Fibroblast of lung (primary cell): ENCODE measurements at regions not wholly inside any gene's neighbourhood (a gene's known extent, or its start where the extent isn't known, plus 50 kb on each side); places are given as distances from the start of the nearest gene placed in this dataset.

Experiments
- DNase-seq, 2 donors: peaks; one replicate each; pipeline versions ENCODE4 v3.0.0 to v3.0.0-alpha.2; 2010; ENCODE audit warnings: low read depth in 2 of 2
- H2AFZ ChIP-seq: 2 replicates; pipeline ENCODE4 v1.5.1; 2012; ENCODE audit warnings: low read length, control low read depth, inconsistent platforms
- H3K27ac ChIP-seq: 2 replicates; pipeline ENCODE4 v1.5.1; 2011; ENCODE audit warnings: low read length, control low read depth; ENCODE audit not compliant: insufficient read depth
- H3K27me3 ChIP-seq: 2 replicates; pipeline ENCODE4 v1.5.1; 2011; ENCODE audit warnings: mild to moderate bottlenecking, low read length; ENCODE audit not compliant: control insufficient read depth, insufficient read depth
- H3K36me3 ChIP-seq: 2 replicates; pipeline ENCODE4 v1.5.1; 2011; ENCODE audit warnings: low read length; ENCODE audit not compliant: control insufficient read depth, insufficient read depth
- H3K4me1 ChIP-seq: 2 replicates; pipeline ENCODE4 v1.5.1; 2011; ENCODE audit warnings: low read length; ENCODE audit not compliant: control insufficient read depth, insufficient read depth; ENCODE audit errors: extremely low read depth
- H3K4me2 ChIP-seq: 2 replicates; pipeline ENCODE4 v1.5.1; 2011; ENCODE audit warnings: low read length, control low read depth; ENCODE audit not compliant: insufficient read depth; ENCODE audit errors: extremely low read depth
- H3K4me3 ChIP-seq, 4 experiments: fragments of 200-600 bp in 1 of 4; sonication (generic) in 1 of 4; replicated peaks in 1 of 4; 2 replicates each; pipeline ENCODE4 v1.5.1; 2011 to 2016; ENCODE audit warnings: low read length in 4 of 4, low read depth in 3 of 4, mild to moderate bottlenecking in 3 of 4, control low read depth in 2 of 4, inconsistent platforms in 1 of 4, mixed read lengths in 1 of 4; ENCODE audit not compliant: insufficient read depth in 1 of 4; ENCODE audit errors: control extremely low read depth in 1 of 4
- H3K79me2 ChIP-seq: 2 replicates; pipeline ENCODE4 v1.5.1; 2012; ENCODE audit warnings: mild to moderate bottlenecking, low read length, inconsistent platforms; ENCODE audit not compliant: control insufficient read depth, insufficient read depth
- H3K9ac ChIP-seq: 2 replicates; pipeline ENCODE4 v1.5.1; 2011; ENCODE audit warnings: mild to moderate bottlenecking, low read length, control low read depth; ENCODE audit not compliant: insufficient read depth
- H3K9me3 ChIP-seq: 2 replicates; pipeline ENCODE4 v1.5.1; 2012; ENCODE audit warnings: low read depth, low read length; ENCODE audit not compliant: control insufficient read depth, insufficient read depth
- H4K20me1 ChIP-seq: 2 replicates; pipeline ENCODE4 v1.5.1; 2011; ENCODE audit warnings: low read length; ENCODE audit not compliant: control insufficient read depth, insufficient read depth; ENCODE audit errors: extremely low read depth
- EZH2 ChIP-seq: IDR thresholded peaks from 2 replicates; pipeline ENCODE4 v1.5.1; 2012; ENCODE audit warnings: low read length, control low read depth, mild to moderate bottlenecking; ENCODE audit errors: missing control alignments
- TF ChIP-seq, protein P1 (sequence below), 2 donors: IDR thresholded peaks in 1 of 2; conservative IDR thresholded peaks in 1 of 2; 1 replicate in 1 of 2; 2 replicates in 1 of 2; pipeline ENCODE4 v1.5.1; 2011 to 2012; ENCODE audit warnings: low read length in 2 of 2, control low read depth in 1 of 2, inconsistent platforms in 1 of 2, low read depth in 1 of 2, mild to moderate bottlenecking in 1 of 2

DNA sequence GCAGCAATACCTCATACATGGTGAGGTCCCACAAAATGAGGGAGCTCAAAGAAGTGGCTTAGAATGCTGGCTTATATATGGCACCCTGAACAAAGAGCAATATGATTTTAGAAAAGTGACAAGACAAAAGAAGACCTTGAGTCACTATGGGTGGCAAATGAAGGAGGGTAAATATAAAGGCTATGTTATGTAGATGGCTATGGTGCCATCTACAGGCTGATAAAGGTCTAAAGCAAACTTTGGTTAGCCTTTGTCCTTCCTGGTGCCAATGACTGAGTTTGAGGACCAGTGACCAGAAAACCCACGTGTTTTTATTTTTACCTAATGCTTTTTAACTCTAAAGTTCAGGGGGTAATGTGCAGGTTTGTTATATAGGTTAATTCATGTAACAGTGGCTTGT is 151.8 kb downstream of the CCNG2 start:
- H3K27me3 ChIP-seq, result no peaks in the 10 kb centered on the region
- H3K4me1 ChIP-seq, result no peaks in the 10 kb centered on the region
- H3K9ac ChIP-seq, result no peak overlapping the region
- H3K4me3 ChIP-seq, result no peak overlapping the region
- no peak overlapping the region for H3K4me2 ChIP-seq
- no peaks in the 10 kb centered on the region for H3K36me3 ChIP-seq
- H4K20me1 ChIP-seq, result no peaks in the 10 kb centered on the region
- peak; percentile 16 to 29 for DNase-seq
- no peaks in the 10 kb centered on the region for H3K79me2 ChIP-seq
- TF ChIP-seq, protein P1, sequence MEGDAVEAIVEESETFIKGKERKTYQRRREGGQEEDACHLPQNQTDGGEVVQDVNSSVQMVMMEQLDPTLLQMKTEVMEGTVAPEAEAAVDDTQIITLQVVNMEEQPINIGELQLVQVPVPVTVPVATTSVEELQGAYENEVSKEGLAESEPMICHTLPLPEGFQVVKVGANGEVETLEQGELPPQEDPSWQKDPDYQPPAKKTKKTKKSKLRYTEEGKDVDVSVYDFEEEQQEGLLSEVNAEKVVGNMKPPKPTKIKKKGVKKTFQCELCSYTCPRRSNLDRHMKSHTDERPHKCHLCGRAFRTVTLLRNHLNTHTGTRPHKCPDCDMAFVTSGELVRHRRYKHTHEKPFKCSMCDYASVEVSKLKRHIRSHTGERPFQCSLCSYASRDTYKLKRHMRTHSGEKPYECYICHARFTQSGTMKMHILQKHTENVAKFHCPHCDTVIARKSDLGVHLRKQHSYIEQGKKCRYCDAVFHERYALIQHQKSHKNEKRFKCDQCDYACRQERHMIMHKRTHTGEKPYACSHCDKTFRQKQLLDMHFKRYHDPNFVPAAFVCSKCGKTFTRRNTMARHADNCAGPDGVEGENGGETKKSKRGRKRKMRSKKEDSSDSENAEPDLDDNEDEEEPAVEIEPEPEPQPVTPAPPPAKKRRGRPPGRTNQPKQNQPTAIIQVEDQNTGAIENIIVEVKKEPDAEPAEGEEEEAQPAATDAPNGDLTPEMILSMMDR (conservative IDR thresholded peaks at IDR 0.05 in 1 of 2, IDR thresholded peaks at IDR 0.05 in 1 of 2; ENCODE audit: low read depth in 1 of 2, low read length in 2 of 2), result peak; percentile 35 to 41
- TF ChIP-seq EZH2, result no peak
- no peak overlapping the region for H2AFZ ChIP-seq
- no peak overlapping the region for H3K27ac ChIP-seq
- no peaks in the 10 kb centered on the region for H3K9me3 ChIP-seq

DNA sequence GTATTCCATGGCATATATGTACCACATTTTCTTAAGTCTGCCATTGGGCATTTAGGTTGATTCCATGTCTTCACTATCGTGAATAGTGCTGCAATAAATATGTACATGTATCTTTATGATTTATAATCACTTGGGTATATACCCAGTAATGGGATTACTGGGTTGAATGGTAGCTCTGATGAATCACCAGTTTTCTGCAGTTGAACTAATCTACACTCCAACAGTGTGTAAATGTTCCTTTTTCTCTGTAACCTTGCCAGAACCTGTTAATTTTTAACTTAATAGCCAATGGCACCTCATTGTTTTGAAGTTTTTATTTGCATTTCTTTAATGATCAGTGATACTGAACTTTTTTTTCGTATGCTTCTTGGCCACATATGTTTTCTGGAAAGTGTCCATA is 152.5 kb downstream of the CCNG2 start:
- Histone ChIP-seq H3K4me1 (no peaks in the 10 kb centered on the region), H4K20me1 (no peaks in the 10 kb centered on the region), H3K9me3 (no peaks in the 10 kb centered on the region), H2AFZ (no peak overlapping the region), H3K79me2 (no peaks in the 10 kb centered on the region), H3K27ac (no peak overlapping the region), H3K36me3 (no peaks in the 10 kb centered on the region), H3K9ac (no peak overlapping the region), H3K4me2 (no peak overlapping the region), H3K27me3 (no peaks in the 10 kb centered on the region), H3K4me3 (no peak overlapping the region)
- no peak for TF ChIP-seq EZH2
- TF ChIP-seq, protein P1 (conservative IDR thresholded peaks at IDR 0.05 in 1 of 2, IDR thresholded peaks at IDR 0.05 in 1 of 2; ENCODE audit: low read depth in 1 of 2, low read length in 2 of 2), result no peak
- no peak for DNase-seq

DNA sequence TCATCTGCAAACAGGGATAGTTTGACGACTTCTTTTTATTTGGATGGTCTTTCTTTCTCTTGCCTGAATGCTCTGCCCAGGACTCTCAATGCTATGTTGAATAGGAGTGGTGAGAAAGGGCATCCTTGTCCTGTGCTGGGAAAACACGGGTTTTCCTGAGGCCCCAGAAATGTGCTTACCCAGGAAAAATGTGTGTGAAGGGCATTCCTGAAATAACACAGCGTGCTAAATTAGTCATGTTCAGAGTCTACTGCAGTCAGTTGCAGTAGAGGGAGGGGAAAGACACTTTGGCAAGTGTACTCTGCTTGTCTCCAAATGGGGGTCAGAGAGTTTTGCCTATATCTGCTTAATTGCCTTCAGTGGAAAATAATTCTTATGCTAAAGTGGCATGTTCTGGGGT is 153.9 kb downstream of the CCNG2 start:
- TF ChIP-seq, protein P1 (conservative IDR thresholded peaks at IDR 0.05 in 1 of 2, IDR thresholded peaks at IDR 0.05 in 1 of 2; ENCODE audit: low read depth in 1 of 2, low read length in 2 of 2), result no peak
- no peak for TF ChIP-seq EZH2
- Histone ChIP-seq H3K27me3 (no peaks in the 10 kb centered on the region), H3K4me3 (no peak overlapping the region), H4K20me1 (no peaks in the 10 kb centered on the region), H3K4me1 (no peaks in the 10 kb centered on the region), H3K36me3 (no peaks in the 10 kb centered on the region), H2AFZ (no peak overlapping the region), H3K79me2 (no peaks in the 10 kb centered on the region), H3K4me2 (no peak overlapping the region), H3K9me3 (no peaks in the 10 kb centered on the region), H3K9ac (no peak overlapping the region), H3K27ac (no peak overlapping the region)
- peak in 1 of 2 donors; percentile 26 for DNase-seq
